ENCODE measurements at regions not wholly inside any gene's neighbourhood (a gene's known extent, or its start where the extent isn't known, plus 50 kb on each side); places are given as distances from the start of the nearest gene placed in this dataset.

- Histone ChIP-seq H4K20me1 (ENCODE audit: insufficient read depth, low read length) (no peaks in the 10 kb centered on the region), H3F3A (ENCODE audit: insufficient read depth, low read length) (no peaks in the 10 kb centered on the region), H3K4me1 (ENCODE audit: low read length) (no peaks in the 10 kb centered on the region), H3K4me3 (ENCODE audit: low read length) (no peak overlapping the region), H3K4me2 (ENCODE audit: low read depth, low read length) (no peak overlapping the region), H3K9me2 (replicated peaks; ENCODE audit: insufficient read depth, low read length) (no peaks in the 10 kb centered on the region), H3K79me2 (ENCODE audit: low read length) (no peaks in the 10 kb centered on the region), H2AFZ (ENCODE audit: low read length) (no peak overlapping the region), H3K9ac (ENCODE audit: low read length) (no peak overlapping the region), H3K27me3 (replicated peaks; ENCODE audit: insufficient read depth, low read length) (no peaks in the 10 kb centered on the region), H3K9me3 (replicated peaks; ENCODE audit: insufficient read depth, low read length) (no peaks in the 10 kb centered on the region), H3K36me3 (replicated peaks; ENCODE audit: insufficient read depth, low read length) (no peaks in the 10 kb centered on the region), H3K27ac (ENCODE audit: low read length) (no peak overlapping the region)
- TF ChIP-seq, protein P1, sequence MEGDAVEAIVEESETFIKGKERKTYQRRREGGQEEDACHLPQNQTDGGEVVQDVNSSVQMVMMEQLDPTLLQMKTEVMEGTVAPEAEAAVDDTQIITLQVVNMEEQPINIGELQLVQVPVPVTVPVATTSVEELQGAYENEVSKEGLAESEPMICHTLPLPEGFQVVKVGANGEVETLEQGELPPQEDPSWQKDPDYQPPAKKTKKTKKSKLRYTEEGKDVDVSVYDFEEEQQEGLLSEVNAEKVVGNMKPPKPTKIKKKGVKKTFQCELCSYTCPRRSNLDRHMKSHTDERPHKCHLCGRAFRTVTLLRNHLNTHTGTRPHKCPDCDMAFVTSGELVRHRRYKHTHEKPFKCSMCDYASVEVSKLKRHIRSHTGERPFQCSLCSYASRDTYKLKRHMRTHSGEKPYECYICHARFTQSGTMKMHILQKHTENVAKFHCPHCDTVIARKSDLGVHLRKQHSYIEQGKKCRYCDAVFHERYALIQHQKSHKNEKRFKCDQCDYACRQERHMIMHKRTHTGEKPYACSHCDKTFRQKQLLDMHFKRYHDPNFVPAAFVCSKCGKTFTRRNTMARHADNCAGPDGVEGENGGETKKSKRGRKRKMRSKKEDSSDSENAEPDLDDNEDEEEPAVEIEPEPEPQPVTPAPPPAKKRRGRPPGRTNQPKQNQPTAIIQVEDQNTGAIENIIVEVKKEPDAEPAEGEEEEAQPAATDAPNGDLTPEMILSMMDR (IDR thresholded peaks at IDR 0.05; ENCODE audit: low read length): no peak
- TF ChIP-seq EZH2phosphoT487 (IDR thresholded peaks at IDR 0.05; ENCODE audit: low read length) (no peak), EZH2 (optimal IDR thresholded peaks at IDR 0.05; ENCODE audit: low read depth, low read length) (no peak)
- no peak for DNase-seq
These were observed 377.0 kb upstream of the ATP2B1 start for GRCh38 chr12:90085494-90086274.

- H2AFZ ChIP-seq (ENCODE audit: low read length): no peak overlapping the region
- no peaks in the 10 kb centered on the region for H3K9me2 ChIP-seq (replicated peaks; ENCODE audit: insufficient read depth, low read length)
- H3K4me2 ChIP-seq (ENCODE audit: low read depth, low read length): no peak overlapping the region
- H3K27me3 ChIP-seq (replicated peaks; ENCODE audit: insufficient read depth, low read length): no peaks in the 10 kb centered on the region
- no peaks in the 10 kb centered on the region for H3K9me3 ChIP-seq (replicated peaks; ENCODE audit: insufficient read depth, low read length)
- TF ChIP-seq EZH2phosphoT487 (IDR thresholded peaks at IDR 0.05; ENCODE audit: low read length) (no peak), EZH2 (optimal IDR thresholded peaks at IDR 0.05; ENCODE audit: low read depth, low read length) (no peak)
- TF ChIP-seq, protein P1 (IDR thresholded peaks at IDR 0.05; ENCODE audit: low read length): no peak
- H3K27ac ChIP-seq (ENCODE audit: low read length): no peak overlapping the region
- DNase-seq: no peak
- H3K9ac ChIP-seq (ENCODE audit: low read length): no peak overlapping the region
- no peaks in the 10 kb centered on the region for H3F3A ChIP-seq (ENCODE audit: insufficient read depth, low read length)
- H3K4me3 ChIP-seq (ENCODE audit: low read length): no peak overlapping the region
- no peaks in the 10 kb centered on the region for H4K20me1 ChIP-seq (ENCODE audit: insufficient read depth, low read length)
- H3K36me3 ChIP-seq (replicated peaks; ENCODE audit: insufficient read depth, low read length): no peaks in the 10 kb centered on the region
- no peaks in the 10 kb centered on the region for H3K79me2 ChIP-seq (ENCODE audit: low read length)
- H3K4me1 ChIP-seq (ENCODE audit: low read length): no peaks in the 10 kb centered on the region
These were observed 375.4 kb upstream of the ATP2B1 start for GRCh38 chr12:90084018-90084417.

- no peaks in the 10 kb centered on the region for H3K79me2 ChIP-seq (ENCODE audit: low read length)
- no peaks in the 10 kb centered on the region for H3K4me1 ChIP-seq (ENCODE audit: low read length)
- H2AFZ ChIP-seq (ENCODE audit: low read length): no peak overlapping the region
- no peak overlapping the region for H3K4me3 ChIP-seq (ENCODE audit: low read length)
- no peak for DNase-seq
- H4K20me1 ChIP-seq (ENCODE audit: insufficient read depth, low read length): no peaks in the 10 kb centered on the region
- H3F3A ChIP-seq (ENCODE audit: insufficient read depth, low read length): no peaks in the 10 kb centered on the region
- H3K9ac ChIP-seq (ENCODE audit: low read length): no peak overlapping the region
- H3K27me3 ChIP-seq (replicated peaks; ENCODE audit: insufficient read depth, low read length): no peaks in the 10 kb centered on the region
- no peaks in the 10 kb centered on the region for H3K9me3 ChIP-seq (replicated peaks; ENCODE audit: insufficient read depth, low read length)
- H3K36me3 ChIP-seq (replicated peaks; ENCODE audit: insufficient read depth, low read length): no peaks in the 10 kb centered on the region
- H3K27ac ChIP-seq (ENCODE audit: low read length): no peak overlapping the region
- TF ChIP-seq EZH2 (optimal IDR thresholded peaks at IDR 0.05; ENCODE audit: low read depth, low read length) (no peak), EZH2phosphoT487 (IDR thresholded peaks at IDR 0.05; ENCODE audit: low read length) (no peak)
- TF ChIP-seq, protein P1 (IDR thresholded peaks at IDR 0.05; ENCODE audit: low read length): no peak
- no peaks in the 10 kb centered on the region for H3K9me2 ChIP-seq (replicated peaks; ENCODE audit: insufficient read depth, low read length)
- H3K4me2 ChIP-seq (ENCODE audit: low read depth, low read length): no peak overlapping the region
These were observed 372.0 kb upstream of the ATP2B1 start for GRCh38 chr12:90080616-90081015.
